NB4 (cell line): ENCODE measurements at regions not wholly inside any gene's neighbourhood (a gene's known extent, or its start where the extent isn't known, plus 50 kb on each side); places are given as distances from the start of the nearest gene placed in this dataset.

ENCODE experiments used
- CTCF ChIP-seq: IDR thresholded peaks from one replicate; pipeline ENCODE4 v1.5.1; 2012; ENCODE audit warnings: low read depth, low read length
- MAX ChIP-seq: IDR thresholded peaks from 2 replicates; pipeline ENCODE4 v1.6.1; 2011; ENCODE audit warnings: low read depth, low read length
- POLR2A ChIP-seq: IDR thresholded peaks from 2 replicates; pipeline ENCODE4 v1.6.1; 2011; ENCODE audit warnings: mild to moderate bottlenecking; ENCODE audit not compliant: insufficient read length; ENCODE audit errors: extremely low read depth

GRCh38 chr4:14615671-14616070, 386.6 kb upstream of the CPEB2 start:
- TF ChIP-seq POLR2A = no peak
- no peak for TF ChIP-seq CTCF
- no peak for TF ChIP-seq MAX
